HEK293 (cell line): ENCODE measurements at regions not wholly inside any gene's neighbourhood (a gene's known extent, or its start where the extent isn't known, plus 50 kb on each side); places are given as distances from the start of the nearest gene placed in this dataset.

Experiments
- CTCF ChIA-PET: fragments of 350-600 bp; formaldehyde crosslinking; extraction: SDS; loops from one replicate; lab custom pipeline; 2021; ENCODE audit warnings: antibody characterized with exemption; lab: Yijun Ruan, JAX
- POLR2A ChIA-PET: fragments of 300-600 bp; formaldehyde crosslinking; extraction: SDS; loops from one replicate; lab custom pipeline; 2020; ENCODE audit warnings: antibody characterized with exemption, inconsistent platforms; lab: Yijun Ruan, JAX
- H3K27ac ChIP-seq: fragments of 200-500 bp; sonication (Bioruptor generic); 2 replicates; pipeline ENCODE4 v1.5.1; 2014; ENCODE audit warnings: low read depth, low read length, control low read depth, inconsistent platforms; ENCODE audit errors: extremely low read depth
- H3K36me3 ChIP-seq, 2 experiments: fragments of 200-500 bp in 1 of 2; sonication (Bioruptor generic) in 1 of 2; 1 replicate in 1 of 2; 2 replicates in 1 of 2; pipeline ENCODE4 v1.5.1; 2014 to 2017; ENCODE audit warnings: inconsistent platforms in 2 of 2, low read length in 2 of 2; ENCODE audit not compliant: control insufficient read depth in 2 of 2, insufficient read depth in 1 of 2
- H3K4me1 ChIP-seq: fragments of 200-500 bp; sonication (Bioruptor generic); 2 replicates; pipeline ENCODE4 v1.5.1; 2014; ENCODE audit warnings: mild to moderate bottlenecking, low read length, inconsistent platforms; ENCODE audit not compliant: control insufficient read depth, insufficient read depth
- H3K4me3 ChIP-seq: 2 replicates; pipeline ENCODE4 v1.5.1; 2011; ENCODE audit warnings: low read depth, mild to moderate bottlenecking, control low read depth, low read length, moderate library complexity
- H3K9me3 ChIP-seq: fragments of 200-500 bp; sonication (Bioruptor generic); 2 replicates; pipeline ENCODE4 v1.5.1; 2014; ENCODE audit warnings: low read depth, low read length, inconsistent platforms; ENCODE audit not compliant: control insufficient read depth, insufficient read depth
- ATF2 ChIP-seq: fragments of 450-650 bp; formaldehyde crosslinking; IDR thresholded peaks from 2 replicates; pipeline ENCODE4 v1.5.1; 2016; ENCODE audit warnings: missing biosample characterization, missing genetic modification characterization, low read depth
- TRIM28 ChIP-seq: IDR thresholded peaks from 2 replicates; pipeline ENCODE4 v1.6.1; 2011; ENCODE audit warnings: low read length, control low read depth, borderline replicate concordance
- ZNF16 ChIP-seq: fragments of 450-650 bp; formaldehyde crosslinking; IDR thresholded peaks from 2 replicates; pipeline ENCODE4 v1.5.1; 2016; ENCODE audit warnings: low read depth, missing biosample characterization, missing genetic modification characterization
- ZNF175 ChIP-seq: fragments of 450-650 bp; formaldehyde crosslinking; IDR thresholded peaks from 2 replicates; pipeline ENCODE4 v1.5.1; 2016; ENCODE audit warnings: missing biosample characterization, missing genetic modification characterization
- ZNF223 ChIP-seq: fragments of 450-650 bp; formaldehyde crosslinking; IDR thresholded peaks from 2 replicates; pipeline ENCODE4 v1.5.1; 2016; ENCODE audit warnings: missing biosample characterization, missing genetic modification characterization
- ZNF366 ChIP-seq: fragments of 450-650 bp; formaldehyde crosslinking; conservative IDR thresholded peaks from 2 replicates; pipeline ENCODE4 v1.5.1; 2016; ENCODE audit warnings: missing biosample characterization, missing genetic modification characterization
- ZNF37A ChIP-seq: fragments of 450-650 bp; IDR thresholded peaks from 2 replicates; pipeline ENCODE4 v1.5.1; 2018; ENCODE audit warnings: missing biosample characterization, missing genetic modification characterization
- ZNF449 ChIP-seq: fragments of 450-650 bp; formaldehyde crosslinking; IDR thresholded peaks from 2 replicates; pipeline ENCODE4 v1.5.1; 2017; ENCODE audit warnings: missing biosample characterization, mild to moderate bottlenecking, missing genetic modification characterization, moderate library complexity
- ZNF473 ChIP-seq: fragments of 450-650 bp; formaldehyde crosslinking; IDR thresholded peaks from 2 replicates; pipeline ENCODE4 v1.5.1; 2017; ENCODE audit warnings: missing biosample characterization, missing genetic modification characterization
- ZNF530 ChIP-seq: fragments of 450-650 bp; formaldehyde crosslinking; IDR thresholded peaks from 2 replicates; pipeline ENCODE4 v1.5.1; 2016; ENCODE audit warnings: low read depth, missing biosample characterization, missing genetic modification characterization
- ZNF623 ChIP-seq: fragments of 450-650 bp; formaldehyde crosslinking; IDR thresholded peaks from 2 replicates; pipeline ENCODE4 v1.5.1; 2016; ENCODE audit warnings: missing biosample characterization, missing genetic modification characterization
- ZNF701 ChIP-seq: fragments of 450-650 bp; formaldehyde crosslinking; IDR thresholded peaks from 2 replicates; pipeline ENCODE4 v1.5.1; 2016; ENCODE audit warnings: missing biosample characterization, missing genetic modification characterization
- ZNF747 ChIP-seq: fragments of 450-650 bp; formaldehyde crosslinking; IDR thresholded peaks from 2 replicates; pipeline ENCODE4 v1.5.1; 2016; ENCODE audit warnings: missing biosample characterization, missing genetic modification characterization
- ZXDB ChIP-seq: fragments of 450-650 bp; formaldehyde crosslinking; IDR thresholded peaks from 2 replicates; pipeline ENCODE4 v1.5.1; 2016; ENCODE audit warnings: missing biosample characterization, missing genetic modification characterization
- TF ChIP-seq, protein P1 (sequence below): fragments of 450-650 bp; formaldehyde crosslinking; IDR thresholded peaks from 2 replicates; pipeline ENCODE4 v1.5.1; 2016; ENCODE audit warnings: missing biosample characterization, missing genetic modification characterization, borderline replicate concordance
- TF ChIP-seq, protein P2 (sequence below): fragments of 450-650 bp; formaldehyde crosslinking; IDR thresholded peaks from 2 replicates; pipeline ENCODE4 v1.5.1; 2016; ENCODE audit warnings: missing biosample characterization, missing genetic modification characterization

DNA sequence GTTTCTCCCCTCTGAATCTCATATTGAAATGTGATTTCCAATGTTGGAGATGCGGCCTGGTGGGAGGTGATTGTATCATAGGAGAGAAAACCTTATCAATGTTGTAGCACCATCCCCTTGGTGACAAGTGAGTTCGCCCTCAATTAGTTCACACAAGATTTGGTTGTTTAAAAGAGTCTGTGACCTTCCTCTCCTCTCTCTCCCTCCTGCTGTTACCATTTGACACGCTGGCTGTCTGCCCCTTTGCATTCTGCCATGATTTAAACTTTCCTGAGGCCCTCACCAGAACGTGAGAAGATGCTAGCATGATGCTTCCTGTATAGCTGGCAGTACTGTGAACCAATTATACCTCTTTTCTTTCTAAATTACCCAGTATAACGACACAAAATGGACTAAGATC is 730.9 kb upstream of the PRMT6 start (continued):
- TF ChIP-seq, protein P1, sequence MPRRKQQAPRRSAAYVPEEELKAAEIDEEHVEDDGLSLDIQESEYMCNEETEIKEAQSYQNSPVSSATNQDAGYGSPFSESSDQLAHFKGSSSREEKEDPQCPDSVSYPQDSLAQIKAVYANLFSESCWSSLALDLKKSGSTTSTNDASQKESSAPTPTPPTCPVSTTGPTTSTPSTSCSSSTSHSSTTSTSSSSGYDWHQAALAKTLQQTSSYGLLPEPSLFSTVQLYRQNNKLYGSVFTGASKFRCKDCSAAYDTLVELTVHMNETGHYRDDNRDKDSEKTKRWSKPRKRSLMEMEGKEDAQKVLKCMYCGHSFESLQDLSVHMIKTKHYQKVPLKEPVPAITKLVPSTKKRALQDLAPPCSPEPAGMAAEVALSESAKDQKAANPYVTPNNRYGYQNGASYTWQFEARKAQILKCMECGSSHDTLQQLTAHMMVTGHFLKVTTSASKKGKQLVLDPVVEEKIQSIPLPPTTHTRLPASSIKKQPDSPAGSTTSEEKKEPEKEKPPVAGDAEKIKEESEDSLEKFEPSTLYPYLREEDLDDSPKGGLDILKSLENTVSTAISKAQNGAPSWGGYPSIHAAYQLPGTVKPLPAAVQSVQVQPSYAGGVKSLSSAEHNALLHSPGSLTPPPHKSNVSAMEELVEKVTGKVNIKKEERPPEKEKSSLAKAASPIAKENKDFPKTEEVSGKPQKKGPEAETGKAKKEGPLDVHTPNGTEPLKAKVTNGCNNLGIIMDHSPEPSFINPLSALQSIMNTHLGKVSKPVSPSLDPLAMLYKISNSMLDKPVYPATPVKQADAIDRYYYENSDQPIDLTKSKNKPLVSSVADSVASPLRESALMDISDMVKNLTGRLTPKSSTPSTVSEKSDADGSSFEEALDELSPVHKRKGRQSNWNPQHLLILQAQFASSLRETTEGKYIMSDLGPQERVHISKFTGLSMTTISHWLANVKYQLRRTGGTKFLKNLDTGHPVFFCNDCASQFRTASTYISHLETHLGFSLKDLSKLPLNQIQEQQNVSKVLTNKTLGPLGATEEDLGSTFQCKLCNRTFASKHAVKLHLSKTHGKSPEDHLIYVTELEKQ (tag by site-specific recombination): no peak
- TF ChIP-seq, protein P2, sequence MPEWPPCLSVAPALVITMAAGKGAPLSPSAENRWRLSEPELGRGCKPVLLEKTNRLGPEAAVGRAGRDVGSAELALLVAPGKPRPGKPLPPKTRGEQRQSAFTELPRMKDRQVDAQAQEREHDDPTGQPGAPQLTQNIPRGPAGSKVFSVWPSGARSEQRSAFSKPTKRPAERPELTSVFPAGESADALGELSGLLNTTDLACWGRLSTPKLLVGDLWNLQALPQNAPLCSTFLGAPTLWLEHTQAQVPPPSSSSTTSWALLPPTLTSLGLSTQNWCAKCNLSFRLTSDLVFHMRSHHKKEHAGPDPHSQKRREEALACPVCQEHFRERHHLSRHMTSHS (tag by site-specific recombination): no peak
- TF ChIP-seq ZNF366 (tag by site-specific recombination) (no peak), ZNF701 (tag by site-specific recombination) (no peak)

DNA sequence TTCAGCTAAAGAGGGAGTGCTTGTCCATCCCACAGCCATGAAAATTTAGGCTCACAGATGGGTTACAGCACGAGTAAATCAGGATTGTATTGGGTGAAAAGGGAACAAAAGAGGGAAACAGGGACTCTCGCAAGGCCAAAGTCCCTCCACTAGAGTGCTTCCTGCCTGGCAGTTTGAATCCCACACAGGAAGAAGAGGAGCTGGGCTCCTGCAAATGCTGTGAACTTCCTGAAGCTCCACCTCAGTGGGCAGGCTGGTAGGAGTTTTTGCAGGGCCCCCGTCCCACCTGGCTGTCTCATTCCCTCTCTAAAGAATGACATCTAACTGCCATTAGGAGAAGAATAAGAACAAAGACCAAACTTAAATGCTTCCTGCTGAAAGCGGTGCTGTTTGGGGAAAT is 712.0 kb upstream of the PRMT6 start:
- ChIA-PET POLR2A (no interaction called here), CTCF (no interaction called here)
- H3K4me3 ChIP-seq: no peak overlapping the region

GRCh38 chr1:106360252-106360651 is 696.2 kb upstream of the PRMT6 start:
- ChIA-PET CTCF (interaction anchor here (0.7 kb wide), 1 partner anchor 85 kb away, joined by 3 read pairs; no protein-coding TSS in a partner anchor), POLR2A (no interaction called here)
- no peaks in the 10 kb centered on the region for H3K9me3 ChIP-seq
- no peak overlapping the region for H3K4me3 ChIP-seq
- H3K4me1 ChIP-seq: no peaks in the 10 kb centered on the region
- no peak for TF ChIP-seq ZNF175 (tag by site-specific recombination)
- TF ChIP-seq ZNF623 (tag by site-specific recombination): no peak
- no peak for TF ChIP-seq ZNF530
- TF ChIP-seq, all 188 proteins: peak for 0
- no peak overlapping the region for H3K27ac ChIP-seq
- H3K36me3 ChIP-seq: no peaks in the 10 kb centered on the region

More for the DNA sequence above, 712.0 kb upstream of the PRMT6 start:
- Histone ChIP-seq H3K36me3 (no peaks in the 10 kb centered on the region), H3K9me3 (no peaks in the 10 kb centered on the region), H3K27ac (no peak overlapping the region), H3K4me1 (no peaks in the 10 kb centered on the region)
- no peak for TF ChIP-seq ATF2 (tag by site-specific recombination)
- TF ChIP-seq ZNF223 (tag by site-specific recombination): no peak
- no peak for TF ChIP-seq ZXDB (tag by site-specific recombination)
- TF ChIP-seq ZNF747 (tag by site-specific recombination): no peak
- no peak for TF ChIP-seq ZNF37A (tag by site-specific recombination)
- no peak for TF ChIP-seq ZNF530
- TF ChIP-seq ZNF473 (tag by site-specific recombination): no peak

GRCh38 chr1:106366627-106367319 is 689.7 kb upstream of the PRMT6 start:
- no peak overlapping the region for H3K4me3 ChIP-seq
- H3K4me1 ChIP-seq: no peaks in the 10 kb centered on the region
- no peaks in the 10 kb centered on the region for H3K9me3 ChIP-seq
- POLR2A ChIA-PET: no interaction called here
- CTCF ChIA-PET: no interaction called here
- TF ChIP-seq TRIM28 (no peak), ZNF449 (tag by site-specific recombination) (no peak), ZNF16 (tag by site-specific recombination) (no peak)
- TF ChIP-seq, all 188 proteins: peak for 0
- Histone ChIP-seq H3K27ac (no peak overlapping the region), H3K36me3 (no peaks in the 10 kb centered on the region)
